ENCODE measurements at regions not wholly inside any gene's neighbourhood (a gene's known extent, or its start where the extent isn't known, plus 50 kb on each side); places are given as distances from the start of the nearest gene placed in this dataset.

DNA sequence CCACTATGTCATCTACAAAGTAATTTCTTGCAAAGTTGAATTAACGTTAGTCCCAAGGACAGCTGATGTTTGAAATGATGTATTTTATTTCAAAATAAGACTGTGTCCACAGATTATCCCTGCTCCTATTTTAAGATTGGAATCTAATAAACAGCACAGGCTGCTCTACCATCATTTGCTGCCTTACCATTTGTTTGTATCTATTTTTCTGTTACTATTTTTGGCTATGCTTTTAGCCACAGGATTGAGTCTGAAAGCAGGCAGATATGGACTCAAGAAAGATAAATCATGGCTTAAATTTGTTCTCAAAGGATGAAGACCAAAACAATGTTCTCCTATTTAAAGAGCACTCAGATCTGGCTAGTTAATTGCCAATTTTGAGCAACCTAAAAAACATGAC lies 105.3 kb downstream of the RGS2 start:
- DNase-seq (ENCODE audit: low read depth), result no peak
- TF ChIP-seq, protein P1, sequence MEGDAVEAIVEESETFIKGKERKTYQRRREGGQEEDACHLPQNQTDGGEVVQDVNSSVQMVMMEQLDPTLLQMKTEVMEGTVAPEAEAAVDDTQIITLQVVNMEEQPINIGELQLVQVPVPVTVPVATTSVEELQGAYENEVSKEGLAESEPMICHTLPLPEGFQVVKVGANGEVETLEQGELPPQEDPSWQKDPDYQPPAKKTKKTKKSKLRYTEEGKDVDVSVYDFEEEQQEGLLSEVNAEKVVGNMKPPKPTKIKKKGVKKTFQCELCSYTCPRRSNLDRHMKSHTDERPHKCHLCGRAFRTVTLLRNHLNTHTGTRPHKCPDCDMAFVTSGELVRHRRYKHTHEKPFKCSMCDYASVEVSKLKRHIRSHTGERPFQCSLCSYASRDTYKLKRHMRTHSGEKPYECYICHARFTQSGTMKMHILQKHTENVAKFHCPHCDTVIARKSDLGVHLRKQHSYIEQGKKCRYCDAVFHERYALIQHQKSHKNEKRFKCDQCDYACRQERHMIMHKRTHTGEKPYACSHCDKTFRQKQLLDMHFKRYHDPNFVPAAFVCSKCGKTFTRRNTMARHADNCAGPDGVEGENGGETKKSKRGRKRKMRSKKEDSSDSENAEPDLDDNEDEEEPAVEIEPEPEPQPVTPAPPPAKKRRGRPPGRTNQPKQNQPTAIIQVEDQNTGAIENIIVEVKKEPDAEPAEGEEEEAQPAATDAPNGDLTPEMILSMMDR (IDR thresholded peaks at IDR 0.05; ENCODE audit: insufficient read depth, low read depth, low read length, missing control alignments), result no peak
- no peak overlapping the region for H3K4me3 ChIP-seq (ENCODE audit: low read depth, low read length)

DNA sequence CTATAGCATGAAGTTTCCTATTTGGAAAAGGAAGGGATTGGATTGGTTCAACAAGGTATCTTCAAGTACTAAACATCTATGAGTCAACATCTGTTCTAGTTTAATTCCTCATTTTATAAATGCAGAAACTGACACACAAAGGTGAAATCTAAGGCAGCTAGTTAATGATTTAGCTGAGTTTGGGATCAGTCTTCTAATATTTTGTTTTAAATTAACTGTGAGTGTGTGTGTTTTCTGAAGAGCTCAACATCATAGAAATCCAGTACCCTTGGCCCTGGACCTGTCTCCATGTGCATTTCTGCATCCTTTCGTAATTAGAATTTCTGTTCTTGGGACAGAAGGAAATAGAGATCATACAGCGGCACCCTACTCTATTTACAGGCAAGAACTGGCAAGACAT lies 105.9 kb downstream of the RGS2 start:
- TF ChIP-seq, protein P1 (IDR thresholded peaks at IDR 0.05; ENCODE audit: insufficient read depth, low read depth, low read length, missing control alignments), result no peak
- no peak overlapping the region for H3K4me3 ChIP-seq (ENCODE audit: low read depth, low read length)

DNA sequence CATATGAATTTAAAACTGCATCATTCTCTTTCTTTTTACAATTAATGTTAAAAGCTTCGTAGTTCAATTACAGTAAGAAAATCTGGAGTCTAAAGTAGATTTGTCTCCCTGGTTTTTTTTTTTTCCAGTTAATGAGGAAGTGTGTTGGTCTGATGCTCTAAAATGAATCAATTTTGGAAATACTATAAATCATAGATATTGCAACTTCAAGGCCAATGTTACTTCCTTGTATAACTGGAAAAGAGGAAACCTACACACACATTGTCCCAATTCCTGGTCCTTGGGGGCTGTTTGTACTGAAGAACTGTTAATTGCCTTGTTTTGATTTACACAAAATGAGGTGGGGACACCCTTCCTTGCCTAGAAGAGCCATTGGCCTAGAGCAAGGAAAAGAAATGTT lies 107.2 kb downstream of the RGS2 start:
- TF ChIP-seq, protein P1 (IDR thresholded peaks at IDR 0.05; ENCODE audit: insufficient read depth, low read depth, low read length, missing control alignments), result no peak
- no peak for DNase-seq (ENCODE audit: low read depth)
- H3K4me3 ChIP-seq (ENCODE audit: low read depth, low read length), result no peak overlapping the region

More for the DNA sequence above, 105.9 kb downstream of the RGS2 start:
- no peak for DNase-seq (ENCODE audit: low read depth)

DNA sequence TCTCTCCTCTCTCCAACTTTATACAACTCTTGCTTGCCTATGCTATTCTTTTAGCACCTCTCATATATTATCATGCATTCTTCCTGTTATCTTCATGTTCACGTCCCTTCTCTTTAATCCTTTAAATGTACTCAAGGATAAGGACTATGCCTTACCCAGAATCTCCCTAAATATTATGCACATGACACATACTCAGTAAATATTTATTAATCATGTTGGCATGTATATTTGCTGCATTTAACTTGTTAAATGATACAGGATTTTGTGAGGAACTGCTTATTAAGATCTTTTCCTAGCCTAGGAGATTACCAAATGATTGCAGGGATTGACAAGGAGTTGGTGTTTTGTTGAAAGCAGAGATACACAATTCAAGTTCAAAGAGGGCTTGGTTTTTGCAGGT lies 109.4 kb downstream of the RGS2 start:
- TF ChIP-seq, protein P1 (IDR thresholded peaks at IDR 0.05; ENCODE audit: insufficient read depth, low read depth, low read length, missing control alignments), result no peak
- DNase-seq (ENCODE audit: low read depth), result no peak
- H3K4me3 ChIP-seq (ENCODE audit: low read depth, low read length), result no peak overlapping the region

DNA sequence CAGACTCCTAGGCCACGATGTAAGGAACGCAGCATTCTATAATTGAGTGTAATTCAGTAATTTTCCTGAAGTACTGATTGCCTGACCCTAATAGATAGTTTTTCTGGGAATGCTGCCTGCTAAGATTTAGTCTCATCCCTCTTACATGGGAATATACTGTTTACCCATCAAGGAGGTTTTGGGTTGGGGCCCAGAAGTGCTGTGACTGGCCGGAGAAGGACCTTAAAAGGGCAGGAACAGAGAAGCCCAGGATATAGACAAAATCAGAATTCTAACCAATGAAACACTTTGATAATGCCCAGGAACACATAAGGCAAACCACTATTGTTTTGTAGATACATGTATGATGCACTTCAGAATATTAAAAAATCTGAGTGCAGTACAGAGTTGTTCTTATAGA lies 111.6 kb downstream of the RGS2 start:
- no peak overlapping the region for H3K4me3 ChIP-seq (ENCODE audit: low read depth, low read length)
- TF ChIP-seq, protein P1 (IDR thresholded peaks at IDR 0.05; ENCODE audit: insufficient read depth, low read depth, low read length, missing control alignments), result no peak
- no peak for DNase-seq (ENCODE audit: low read depth)

DNA sequence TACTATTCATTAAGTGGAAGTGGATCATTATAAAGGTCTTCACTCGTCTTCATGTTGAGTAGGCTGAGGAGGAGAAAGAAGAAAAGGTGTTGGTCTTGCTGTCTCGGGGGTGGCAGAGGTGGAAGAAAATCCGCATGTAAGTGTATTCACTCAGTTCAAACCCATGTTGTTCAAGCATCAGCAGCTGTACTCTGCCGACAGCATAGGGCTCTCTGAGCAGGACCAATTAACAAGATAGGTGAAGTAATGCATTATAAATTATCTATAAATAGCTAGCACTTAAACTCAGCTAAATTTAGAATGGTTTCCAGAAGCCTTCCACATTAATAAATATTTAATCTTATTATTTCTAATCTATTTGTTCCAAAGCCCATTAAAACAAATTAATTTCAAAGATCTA lies 116.8 kb downstream of the RGS2 start:
- no peak overlapping the region for H3K4me3 ChIP-seq (ENCODE audit: low read depth, low read length)
- DNase-seq (ENCODE audit: low read depth), result no peak
- TF ChIP-seq, protein P1 (IDR thresholded peaks at IDR 0.05; ENCODE audit: insufficient read depth, low read depth, low read length, missing control alignments), result no peak

DNA sequence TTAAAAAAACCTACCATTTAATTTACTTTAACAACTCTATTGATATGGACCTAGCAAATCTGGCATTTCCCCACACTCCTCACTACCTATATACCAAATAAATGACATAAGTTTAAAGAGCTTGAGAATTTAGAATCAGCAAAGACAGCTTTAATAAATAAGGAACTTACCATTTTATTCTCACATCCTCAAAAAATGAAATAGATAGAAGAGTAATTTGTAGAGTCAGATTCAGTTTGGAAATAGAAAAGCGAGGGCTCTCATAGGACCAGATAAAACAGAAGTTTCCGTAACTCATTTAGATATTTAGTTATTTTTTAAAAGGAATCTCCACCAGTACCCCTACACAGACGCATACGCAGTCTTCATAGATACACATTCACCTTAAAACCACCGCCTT lies 117.9 kb downstream of the RGS2 start:
- no peak for DNase-seq (ENCODE audit: low read depth)

More for the DNA sequence above, 117.9 kb downstream of the RGS2 start:
- TF ChIP-seq, protein P1 (IDR thresholded peaks at IDR 0.05; ENCODE audit: insufficient read depth, low read depth, low read length, missing control alignments), result no peak
- H3K4me3 ChIP-seq (ENCODE audit: low read depth, low read length), result no peak overlapping the region

All from GM12865 (cell line).